Heart left ventricle (tissue), 16 donors: ENCODE measurements at regions not wholly inside any gene's neighbourhood (a gene's known extent, or its start where the extent isn't known, plus 50 kb on each side); places are given as distances from the start of the nearest gene placed in this dataset.

ENCODE experiments used
- ATAC-seq, 4 donors: fragments of 200-7000 bp; cut with Tn5 transposase; one replicate each; pipeline ENCODE4 v1.9.1; 2020 to 2022; ENCODE audit warnings: moderate library complexity in 4 of 4, mild to moderate bottlenecking in 3 of 4, moderate number of reproducible peaks in 1 of 4
- DNase-seq, 5 donors: peaks; one replicate each; pipeline ENCODE4 v3.0.0-alpha.2; 2020
- H3K27ac ChIP-seq, 12 donors: fragments of 200-600 bp; sonication (generic) in 4 of 12; one replicate each; pipeline versions ENCODE4 v1.5.0 to v1.8.0; 2016 to 2022; ENCODE audit warnings: mild to moderate bottlenecking in 2 of 12
- H3K27me3 ChIP-seq, 9 donors: fragments of 200-600 bp; sonication (generic) in 2 of 9; one replicate each; pipeline versions ENCODE4 v1.5.1 to v1.8.0; 2016 to 2022; ENCODE audit warnings: mild to moderate bottlenecking in 3 of 9
- H3K36me3 ChIP-seq, 9 donors: fragments of 200-600 bp; sonication (generic) in 2 of 9; one replicate each; pipeline versions ENCODE4 v1.5.0 to v1.8.0; 2018 to 2022; ENCODE audit warnings: mild to moderate bottlenecking in 2 of 9
- H3K4me1 ChIP-seq, 12 donors: fragments of 200-600 bp; sonication (generic) in 4 of 12; one replicate each; pipeline versions ENCODE4 v1.5.0 to v1.8.0; 2016 to 2022; ENCODE audit warnings: mild to moderate bottlenecking in 3 of 12
- H3K4me3 ChIP-seq, 12 donors: fragments of 200-600 bp; sonication (generic) in 4 of 12; one replicate each; pipeline versions ENCODE4 v1.5.0 to v1.8.0; 2017 to 2022; ENCODE audit warnings: mild to moderate bottlenecking in 9 of 12, moderate library complexity in 4 of 12
- H3K9me3 ChIP-seq, 12 donors: fragments of 200-600 bp; sonication (generic) in 4 of 12; one replicate each; pipeline versions ENCODE4 v1.5.0 to v1.8.0; 2016 to 2022; ENCODE audit warnings: mild to moderate bottlenecking in 1 of 12
- POLR2A ChIP-seq, 2 donors: fragments of 450-650 bp; IDR thresholded peaks; one replicate each; pipeline ENCODE4 v1.6.1; 2017; ENCODE audit warnings: antibody characterized with exemption in 2 of 2, mild to moderate bottlenecking in 2 of 2, moderate library complexity in 2 of 2
- whole genome bisulfite sequencing, 4 donors: extraction: QIAGEN DNeasy Blood & Tissue Kit in 2 of 4; methylation state at CpG; one replicate each; pipeline versions ENCODE4 v1.1.5 to v1.1.7; 2013 to 2018; 5-methylcytosine and 5-hydroxymethylcytosine counted together
- intact Hi-C, 10 donors: fragments of 100-400 bp; cut with DNase I; formaldehyde crosslinking; loops; one replicate each; pipeline versions ENCODE4 v1.11.1 to v1.14.2; 2022
- TF ChIP-seq, protein P1 (sequence below), 12 donors: fragments of 200-600 bp; sonication (generic) in 4 of 12; IDR thresholded peaks; one replicate each; pipeline versions ENCODE4 v1.5.0 to v1.8.0; 2018 to 2022; ENCODE audit warnings: antibody characterized with exemption in 12 of 12, mild to moderate bottlenecking in 5 of 12
- donor health status: ischemic (EF 13 %, LVEDD 7.1; RV severe dilation, severe dysfunction).
- donor health status: healthy with polysubstance abuse.
- donor health status: DM: no; HTN: yes; CAD: no.
- donor health status: DM: no; HTN: no; CAD: no.
- donor health status: ischemic (EF 25% LVEDD 6.9; RV normal size, moderate dysfunction).
- donor health status: ischemic (EF 25% LVEDD 5.7; RV mildly dilated, moderate dysfunction).
- donor health status: healthy.
- donor health status: DM: yes; HTN: yes; CAD: no.
- donor health status: ischemic (EF 35%, LVEDD 5.7; RV mildly dilated, moderate dysfunction).
- donor health status: nonischemic (EF 11% LVEDD 7.7; RV severe dilation, severe dysfunction).
- donor health status: DM: yes; HTN: yes; CAD: no.
- donor health status: PGD.
- donor health status: ischemic (EF 29% LVEDD 5.4; RV normal size, mild dysfunction).
- donor health status: nonischemic (EF 23%, LVEDD 6.1; RV moderate dilation, normal function).

DNA sequence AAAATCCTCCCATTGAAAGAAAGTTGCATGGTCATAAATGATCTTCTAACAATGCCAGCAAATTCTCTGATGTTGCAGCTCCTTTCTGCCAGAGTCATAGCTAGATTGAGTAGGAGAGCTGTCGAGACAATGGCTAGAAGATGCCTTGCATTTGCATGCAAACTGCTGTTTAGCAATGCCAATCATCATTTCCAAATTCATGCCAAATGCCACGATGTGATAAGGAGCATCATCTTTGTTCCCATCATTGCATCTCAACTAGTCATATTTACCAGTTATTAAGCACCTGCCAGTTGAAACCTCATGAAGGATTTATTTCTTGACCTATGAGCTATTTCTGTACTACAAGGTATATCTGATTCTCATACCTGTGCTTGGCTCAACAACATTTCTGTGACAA is 246.4 kb upstream of the PIK3R1 start:
- Histone ChIP-seq H3K4me3 (no peak overlapping the region), H3K27me3 (no peaks in the 10 kb centered on the region), H3K36me3 (no peaks in the 10 kb centered on the region), H3K9me3 (no peaks in the 10 kb centered on the region), H3K4me1 (peaks cover 0 to 23% (median 13%) of the 10 kb centered on the region in 12 donors), H3K27ac (no peak overlapping the region)
- no peak for ATAC-seq
- WGBS, 4 donors: 79 to 94% (median 87%) methylated on average over 2 of the region's 2 CpGs
- TF ChIP-seq POLR2A (IDR thresholded peaks at IDR 0.05): no peak
- TF ChIP-seq, protein P1, sequence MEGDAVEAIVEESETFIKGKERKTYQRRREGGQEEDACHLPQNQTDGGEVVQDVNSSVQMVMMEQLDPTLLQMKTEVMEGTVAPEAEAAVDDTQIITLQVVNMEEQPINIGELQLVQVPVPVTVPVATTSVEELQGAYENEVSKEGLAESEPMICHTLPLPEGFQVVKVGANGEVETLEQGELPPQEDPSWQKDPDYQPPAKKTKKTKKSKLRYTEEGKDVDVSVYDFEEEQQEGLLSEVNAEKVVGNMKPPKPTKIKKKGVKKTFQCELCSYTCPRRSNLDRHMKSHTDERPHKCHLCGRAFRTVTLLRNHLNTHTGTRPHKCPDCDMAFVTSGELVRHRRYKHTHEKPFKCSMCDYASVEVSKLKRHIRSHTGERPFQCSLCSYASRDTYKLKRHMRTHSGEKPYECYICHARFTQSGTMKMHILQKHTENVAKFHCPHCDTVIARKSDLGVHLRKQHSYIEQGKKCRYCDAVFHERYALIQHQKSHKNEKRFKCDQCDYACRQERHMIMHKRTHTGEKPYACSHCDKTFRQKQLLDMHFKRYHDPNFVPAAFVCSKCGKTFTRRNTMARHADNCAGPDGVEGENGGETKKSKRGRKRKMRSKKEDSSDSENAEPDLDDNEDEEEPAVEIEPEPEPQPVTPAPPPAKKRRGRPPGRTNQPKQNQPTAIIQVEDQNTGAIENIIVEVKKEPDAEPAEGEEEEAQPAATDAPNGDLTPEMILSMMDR (IDR thresholded peaks at IDR 0.05): no peak
- no peak for DNase-seq
- intact Hi-C loops: no loop called here

DNA sequence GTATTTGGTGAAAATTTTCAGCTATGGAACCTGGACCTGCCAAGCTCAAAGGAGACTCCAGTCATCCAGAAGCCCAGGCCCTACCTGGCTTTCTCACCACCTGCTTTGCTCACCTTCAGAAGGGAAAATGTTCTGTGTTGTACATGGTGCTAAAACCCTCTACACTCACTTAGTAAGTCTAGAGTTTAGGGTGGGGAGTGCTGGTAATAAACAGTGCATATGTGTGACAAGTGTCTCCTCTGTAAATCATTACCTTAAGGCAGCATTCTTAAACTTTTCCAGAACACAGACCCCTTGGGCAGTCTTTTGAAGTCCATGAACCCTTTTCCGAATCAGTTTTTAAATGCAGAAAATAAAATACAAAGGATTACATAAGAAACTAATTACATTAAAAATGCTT is 248.8 kb upstream of the PIK3R1 start:
- ATAC-seq (no peak), DNase-seq (no peak)
- intact Hi-C loops: no loop called here
- H3K27me3 ChIP-seq: no peaks in the 10 kb centered on the region
- no peak for TF ChIP-seq POLR2A (IDR thresholded peaks at IDR 0.05)
- TF ChIP-seq, protein P1 (IDR thresholded peaks at IDR 0.05): no peak
- no peaks in the 10 kb centered on the region for H3K36me3 ChIP-seq
- WGBS, 4 donors: 97 to 100% (median 99%) methylated on average over 1 of the region's 1 CpG
- no peak overlapping the region for H3K27ac ChIP-seq
- no peak overlapping the region for H3K4me3 ChIP-seq
- H3K4me1 ChIP-seq: peaks cover 0 to 14% (median 6%) of the 10 kb centered on the region in 12 donors
- no peaks in the 10 kb centered on the region for H3K9me3 ChIP-seq

GRCh38 chr5:67964619-67965018 is 250.9 kb upstream of the PIK3R1 start:
- TF ChIP-seq POLR2A (IDR thresholded peaks at IDR 0.05): no peak
- TF ChIP-seq, protein P1 (IDR thresholded peaks at IDR 0.05): no peak
- Histone ChIP-seq H3K4me1 (peaks cover 0 to 18% (median 3%) of the 10 kb centered on the region in 12 donors), H3K27me3 (no peaks in the 10 kb centered on the region), H3K27ac (no peak overlapping the region), H3K9me3 (no peaks in the 10 kb centered on the region), H3K36me3 (no peaks in the 10 kb centered on the region), H3K4me3 (no peak overlapping the region)
- no peak for DNase-seq
- intact Hi-C loops: no loop called here
- no peak for ATAC-seq
- 50 to 66% (median 55%) methylated on average over 2 of the region's 2 CpGs for WGBS, 4 donors

- WGBS, 4 donors: 94 to 96% (median 95%) methylated on average over 4 of the region's 4 CpGs
- DNase-seq (no peak), ATAC-seq (no peak)
- H3K4me1 ChIP-seq: peaks cover 0 to 18% (median 3%) of the 10 kb centered on the region in 12 donors
- TF ChIP-seq, protein P1 (IDR thresholded peaks at IDR 0.05): no peak
- TF ChIP-seq POLR2A (IDR thresholded peaks at IDR 0.05): no peak
- no peaks in the 10 kb centered on the region for H3K27me3 ChIP-seq
- H3K4me3 ChIP-seq: no peak overlapping the region
- no peaks in the 10 kb centered on the region for H3K36me3 ChIP-seq
- no peak overlapping the region for H3K27ac ChIP-seq
- no peaks in the 10 kb centered on the region for H3K9me3 ChIP-seq
- intact Hi-C loops: no loop called here
Observed at GRCh38 chr5:67963789-67964519, 251.6 kb upstream of the PIK3R1 start.
